GM19099 (cell line): ENCODE measurements at regions not wholly inside any gene's neighbourhood (a gene's known extent, or its start where the extent isn't known, plus 50 kb on each side); places are given as distances from the start of the nearest gene placed in this dataset.

Experiments used
- POLR2A ChIP-seq: IDR thresholded peaks from 3 replicates; pipeline ENCODE4 v1.6.1; 2011; ENCODE audit warnings: low read depth; ENCODE audit not compliant: insufficient read length; ENCODE audit errors: extremely low read depth

- no peak for TF ChIP-seq POLR2A
These were observed 92.6 kb downstream of the UTRN start for GRCh38 chr6:144377586-144378210.

- no peak for TF ChIP-seq POLR2A
These were observed 93.3 kb downstream of the UTRN start for GRCh38 chr6:144378437-144378836.

- TF ChIP-seq POLR2A = no peak
These were observed 94.2 kb downstream of the UTRN start for GRCh38 chr6:144379356-144379755.

GRCh38 chr6:144383336-144383735 is 98.2 kb downstream of the UTRN start:
- TF ChIP-seq POLR2A = no peak

- TF ChIP-seq POLR2A = no peak
These were observed 99.3 kb downstream of the UTRN start for GRCh38 chr6:144384427-144384826.

- TF ChIP-seq POLR2A = no peak
These were observed 105.1 kb downstream of the UTRN start for GRCh38 chr6:144390202-144390601.

- TF ChIP-seq POLR2A = no peak
These were observed 105.8 kb downstream of the UTRN start for GRCh38 chr6:144390886-144391285.

GRCh38 chr6:144392536-144392935 is 107.4 kb downstream of the UTRN start:
- no peak for TF ChIP-seq POLR2A

GRCh38 chr6:144394210-144394609 is 109.1 kb downstream of the UTRN start:
- TF ChIP-seq POLR2A = no peak

- no peak for TF ChIP-seq POLR2A
These were observed 109.9 kb downstream of the UTRN start for GRCh38 chr6:144395014-144395413.

- no peak for TF ChIP-seq POLR2A
These were observed 110.7 kb downstream of the UTRN start for GRCh38 chr6:144395826-144396225.

GRCh38 chr6:144397141-144397540 is 112.0 kb downstream of the UTRN start:
- TF ChIP-seq POLR2A = no peak

GRCh38 chr6:144400321-144400720 is 115.2 kb downstream of the UTRN start:
- no peak for TF ChIP-seq POLR2A

GRCh38 chr6:144401736-144402733 is 116.9 kb downstream of the UTRN start:
- no peak for TF ChIP-seq POLR2A

GRCh38 chr6:144402750-144403149 is 117.6 kb downstream of the UTRN start:
- no peak for TF ChIP-seq POLR2A

- TF ChIP-seq POLR2A = no peak
These were observed 120.0 kb downstream of the UTRN start for GRCh38 chr6:144405163-144405562.
